GM20431 (cell line): ENCODE measurements at regions not wholly inside any gene's neighbourhood (a gene's known extent, or its start where the extent isn't known, plus 50 kb on each side); places are given as distances from the start of the nearest gene placed in this dataset.

Source experiments
- in situ Hi-C: fragments of 300-500 bp; cut with MseI, MboI; formaldehyde crosslinking; loops from one replicate; pipeline ENCODE4 v1.15.0; 2020; ENCODE audit warnings: low sequenced_read_pairs; ENCODE audit not compliant: unreplicated experiment

- in situ Hi-C loops: no loop called here
These were observed 151.7 kb downstream of the CBLN1 start for GRCh38 chr16:49129935-49130334.

- in situ Hi-C loops: no loop called here
These were observed 152.9 kb downstream of the CBLN1 start for GRCh38 chr16:49128740-49129139.

GRCh38 chr16:49127103-49127502, 154.5 kb downstream of the CBLN1 start:
- in situ Hi-C loops: no loop called here

GRCh38 chr16:49121636-49122035, 160.0 kb downstream of the CBLN1 start:
- in situ Hi-C loops: no loop called here

- in situ Hi-C loops: no loop called here
These were observed 161.0 kb downstream of the CBLN1 start for GRCh38 chr16:49120631-49121030.

- in situ Hi-C loops: no loop called here
These were observed 164.8 kb downstream of the CBLN1 start for GRCh38 chr16:49116873-49117272.

GRCh38 chr16:49115956-49116355, 165.7 kb downstream of the CBLN1 start:
- in situ Hi-C loops: no loop called here

- in situ Hi-C loops: no loop called here
These were observed 168.9 kb downstream of the CBLN1 start for GRCh38 chr16:49112754-49113153.

GRCh38 chr16:49111351-49111750, 170.3 kb downstream of the CBLN1 start:
- in situ Hi-C loops: no loop called here

GRCh38 chr16:49108611-49109010, 173.0 kb downstream of the CBLN1 start:
- in situ Hi-C loops: no loop called here

GRCh38 chr16:49103298-49103697, 178.3 kb downstream of the CBLN1 start:
- in situ Hi-C loops: no loop called here

GRCh38 chr16:49101997-49102396, 179.6 kb downstream of the CBLN1 start:
- in situ Hi-C loops: no loop called here

GRCh38 chr16:49100366-49100765, 181.3 kb downstream of the CBLN1 start:
- in situ Hi-C loops: no loop called here

- in situ Hi-C loops: no loop called here
These were observed 183.7 kb downstream of the CBLN1 start for GRCh38 chr16:49097964-49098363.

GRCh38 chr16:49096176-49096945, 185.3 kb downstream of the CBLN1 start:
- in situ Hi-C loops: no loop called here

- in situ Hi-C loops: no loop called here
These were observed 186.1 kb downstream of the CBLN1 start for GRCh38 chr16:49095539-49095938.

GRCh38 chr16:49094471-49094870, 187.2 kb downstream of the CBLN1 start:
- in situ Hi-C loops: no loop called here

- in situ Hi-C loops: no loop called here
These were observed 187.7 kb downstream of the CBLN1 start for GRCh38 chr16:49093939-49094338.

GRCh38 chr16:49092704-49093103, 188.9 kb downstream of the CBLN1 start:
- in situ Hi-C loops: no loop called here

- in situ Hi-C loops: no loop called here
These were observed 192.1 kb downstream of the CBLN1 start for GRCh38 chr16:49089533-49089932.

- in situ Hi-C loops: no loop called here
These were observed 192.6 kb downstream of the CBLN1 start for GRCh38 chr16:49089039-49089438.

- in situ Hi-C loops: no loop called here
These were observed 196.0 kb downstream of the CBLN1 start for GRCh38 chr16:49085686-49086085.
